Osteoblast (primary cell): ENCODE measurements at regions not wholly inside any gene's neighbourhood (a gene's known extent, or its start where the extent isn't known, plus 50 kb on each side); places are given as distances from the start of the nearest gene placed in this dataset.

Experiments used
- DNase-seq: peaks from one replicate; pipeline ENCODE4 v3.0.0; 2011; ENCODE audit warnings: low spot score, mixed read lengths; ENCODE audit not compliant: insufficient read length; ENCODE audit errors: missing footprints
- H2AFZ ChIP-seq: 2 replicates; pipeline ENCODE4 v1.6.0; 2011; ENCODE audit warnings: mild to moderate bottlenecking, low read length
- H3K27ac ChIP-seq: 2 replicates; pipeline ENCODE4 v1.5.1; 2011; ENCODE audit warnings: mild to moderate bottlenecking, low read depth, low read length, moderate library complexity
- H3K27me3 ChIP-seq: 2 replicates; pipeline ENCODE4 v1.6.0; 2012; ENCODE audit warnings: mild to moderate bottlenecking, control low read depth, inconsistent platforms, low read length, moderate library complexity; ENCODE audit not compliant: insufficient read depth
- H3K36me3 ChIP-seq: 2 replicates; pipeline ENCODE4 v1.5.1; 2011; ENCODE audit warnings: mild to moderate bottlenecking, low read length, control low read depth, moderate library complexity; ENCODE audit not compliant: insufficient read depth
- H3K4me1 ChIP-seq: 2 replicates; pipeline ENCODE4 v1.5.1; 2011; ENCODE audit warnings: mild to moderate bottlenecking, low read length, control low read depth, moderate library complexity; ENCODE audit not compliant: insufficient read depth
- H3K4me2 ChIP-seq: 2 replicates; pipeline ENCODE4 v1.6.0; 2011; ENCODE audit warnings: mild to moderate bottlenecking, low read length; ENCODE audit not compliant: insufficient read depth
- H3K4me3 ChIP-seq: fragments of 200-600 bp; sonication (generic); 3 replicates; pipeline ENCODE4 v1.5.1; 2012; ENCODE audit warnings: mild to moderate bottlenecking, low read length, inconsistent platforms; ENCODE audit not compliant: insufficient read depth
- H3K79me2 ChIP-seq: 2 replicates; pipeline ENCODE4 v1.6.0; 2012; ENCODE audit warnings: mild to moderate bottlenecking, low read length, control low read depth, inconsistent platforms; ENCODE audit not compliant: insufficient read depth
- H3K9me3 ChIP-seq: 2 replicates; pipeline ENCODE4 v1.5.1; 2011; ENCODE audit warnings: low read depth, low read length, control low read depth
- H4K20me1 ChIP-seq: 2 replicates; pipeline ENCODE4 v1.6.0; 2012; ENCODE audit warnings: mild to moderate bottlenecking, low read length, control low read depth; ENCODE audit not compliant: insufficient read depth
- TF ChIP-seq, protein P1 (sequence below): IDR thresholded peaks from 2 replicates; pipeline ENCODE4 v1.5.1; 2011; ENCODE audit warnings: mild to moderate bottlenecking, low read depth, low read length, moderate library complexity; ENCODE audit errors: extremely low read depth

DNA sequence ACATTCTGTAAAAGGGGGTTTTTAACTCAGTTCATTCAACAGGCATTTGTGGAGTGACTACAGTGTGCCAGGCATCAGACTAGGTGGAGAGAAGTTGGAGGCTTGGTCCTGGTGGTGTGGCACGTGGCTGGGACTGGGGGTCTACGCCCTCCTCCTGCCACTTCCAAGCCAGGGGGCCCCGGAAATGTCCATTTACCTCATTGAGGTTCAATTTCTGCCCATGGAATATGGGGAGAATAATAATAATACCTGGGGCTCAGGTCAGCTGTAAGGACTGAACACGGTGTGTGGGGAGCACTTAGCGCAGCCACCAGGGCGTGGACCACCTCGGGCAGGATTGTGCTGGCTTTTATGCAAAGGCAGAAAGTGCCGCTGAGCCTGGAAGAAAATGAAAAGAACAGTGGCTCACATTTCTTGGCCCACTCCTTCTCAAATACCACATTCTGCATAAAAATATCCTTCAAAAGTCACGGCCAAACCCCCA lies 229.4 kb downstream of the ANKRD60 start:
- Histone ChIP-seq H3K36me3 (no peaks in the 10 kb centered on the region), H3K4me2 (peak overlapping the region; percentile 43), H3K4me3 (no peak overlapping the region), H3K79me2 (no peaks in the 10 kb centered on the region), H3K9me3 (no peaks in the 10 kb centered on the region), H3K27me3 (no peaks in the 10 kb centered on the region), H3K27ac (no peak overlapping the region), H2AFZ (peak overlapping the region; percentile 54), H4K20me1 (no peaks in the 10 kb centered on the region), H3K4me1 (peaks cover 18% of the 10 kb centered on the region)
- DNase-seq: no peak
- TF ChIP-seq, protein P1, sequence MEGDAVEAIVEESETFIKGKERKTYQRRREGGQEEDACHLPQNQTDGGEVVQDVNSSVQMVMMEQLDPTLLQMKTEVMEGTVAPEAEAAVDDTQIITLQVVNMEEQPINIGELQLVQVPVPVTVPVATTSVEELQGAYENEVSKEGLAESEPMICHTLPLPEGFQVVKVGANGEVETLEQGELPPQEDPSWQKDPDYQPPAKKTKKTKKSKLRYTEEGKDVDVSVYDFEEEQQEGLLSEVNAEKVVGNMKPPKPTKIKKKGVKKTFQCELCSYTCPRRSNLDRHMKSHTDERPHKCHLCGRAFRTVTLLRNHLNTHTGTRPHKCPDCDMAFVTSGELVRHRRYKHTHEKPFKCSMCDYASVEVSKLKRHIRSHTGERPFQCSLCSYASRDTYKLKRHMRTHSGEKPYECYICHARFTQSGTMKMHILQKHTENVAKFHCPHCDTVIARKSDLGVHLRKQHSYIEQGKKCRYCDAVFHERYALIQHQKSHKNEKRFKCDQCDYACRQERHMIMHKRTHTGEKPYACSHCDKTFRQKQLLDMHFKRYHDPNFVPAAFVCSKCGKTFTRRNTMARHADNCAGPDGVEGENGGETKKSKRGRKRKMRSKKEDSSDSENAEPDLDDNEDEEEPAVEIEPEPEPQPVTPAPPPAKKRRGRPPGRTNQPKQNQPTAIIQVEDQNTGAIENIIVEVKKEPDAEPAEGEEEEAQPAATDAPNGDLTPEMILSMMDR: no peak

DNA sequence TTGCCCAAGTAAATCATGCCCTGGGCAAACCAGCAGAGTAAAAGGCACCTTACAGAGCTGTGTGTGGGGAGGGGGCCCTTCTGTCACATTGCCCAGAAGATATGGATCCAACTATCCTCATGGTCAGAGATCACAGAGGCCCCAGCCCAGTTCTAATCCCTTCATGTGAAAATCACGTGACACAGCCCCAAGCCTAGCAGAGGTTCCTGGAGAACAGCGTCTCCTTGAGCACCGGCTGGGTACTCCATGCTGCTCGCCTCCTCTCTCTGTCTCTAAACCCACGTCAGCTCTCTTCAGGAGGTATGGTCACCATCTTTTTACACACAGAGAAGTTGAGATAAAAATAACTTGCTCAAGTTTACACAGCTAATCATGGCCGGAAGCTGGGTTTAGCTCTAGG lies 230.2 kb downstream of the ANKRD60 start:
- Histone ChIP-seq H3K27ac (no peak overlapping the region), H4K20me1 (no peaks in the 10 kb centered on the region), H3K36me3 (no peaks in the 10 kb centered on the region), H3K4me2 (no peak overlapping the region), H3K4me1 (peaks cover 18% of the 10 kb centered on the region), H3K79me2 (no peaks in the 10 kb centered on the region), H3K27me3 (no peaks in the 10 kb centered on the region), H2AFZ (no peak overlapping the region), H3K4me3 (no peak overlapping the region), H3K9me3 (no peaks in the 10 kb centered on the region)
- TF ChIP-seq, protein P1: no peak
- DNase-seq: no peak

DNA sequence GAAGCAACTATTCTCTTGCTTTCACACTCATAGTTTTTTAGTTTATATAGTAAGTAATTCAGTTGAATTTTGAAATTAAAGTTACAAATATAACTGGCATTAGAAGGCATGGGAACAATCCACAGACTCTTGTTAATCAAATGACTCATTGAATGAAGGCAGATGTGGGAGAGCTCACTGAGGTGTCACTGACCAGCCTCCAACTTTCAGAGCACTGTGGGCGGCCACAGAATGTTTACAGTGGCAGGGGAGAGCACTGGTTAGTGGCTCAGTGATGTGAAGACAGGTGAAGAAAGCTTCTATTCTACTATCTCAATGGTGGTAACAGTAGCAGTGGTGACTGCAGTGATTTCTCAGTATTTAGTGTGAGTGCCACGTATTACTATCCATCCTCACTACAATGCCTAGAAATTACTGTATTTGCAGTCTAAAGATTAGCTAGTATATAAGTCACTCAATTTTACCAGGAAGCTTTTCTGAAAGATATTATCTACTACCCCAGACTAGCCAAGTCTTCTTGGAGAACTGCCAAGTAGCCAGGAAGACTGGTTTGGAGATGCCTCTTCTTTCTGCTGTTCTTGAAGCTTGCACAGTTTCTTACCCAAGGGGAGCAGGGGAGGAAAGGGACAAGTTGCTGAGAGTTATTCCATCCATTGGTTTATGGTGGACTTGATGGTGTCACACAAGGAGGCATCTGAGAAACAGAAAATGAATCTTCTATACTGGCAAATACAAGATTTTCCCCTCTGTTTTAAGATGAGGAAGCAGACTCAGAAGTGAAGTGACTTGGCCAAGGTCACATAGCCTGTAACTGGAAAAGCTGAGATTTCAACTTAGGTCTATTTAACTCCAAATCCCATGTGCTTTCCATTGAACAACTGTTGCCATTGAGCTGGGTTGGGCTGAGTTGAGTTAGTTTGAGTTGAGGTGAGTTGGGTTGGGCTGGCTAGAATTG lies 231.2 kb downstream of the ANKRD60 start:
- H3K4me1 ChIP-seq: peaks cover 19% of the 10 kb centered on the region
- no peaks in the 10 kb centered on the region for H4K20me1 ChIP-seq
- H3K79me2 ChIP-seq: no peaks in the 10 kb centered on the region
- H3K36me3 ChIP-seq: no peaks in the 10 kb centered on the region
- H3K27ac ChIP-seq: peak overlapping the region; percentile 44
- TF ChIP-seq, protein P1: no peak
- H3K4me3 ChIP-seq: no peak overlapping the region
- no peaks in the 10 kb centered on the region for H3K27me3 ChIP-seq
- H3K4me2 ChIP-seq: no peak overlapping the region
- H2AFZ ChIP-seq: no peak overlapping the region
- DNase-seq: peak; percentile 89
- H3K9me3 ChIP-seq: no peaks in the 10 kb centered on the region

DNA sequence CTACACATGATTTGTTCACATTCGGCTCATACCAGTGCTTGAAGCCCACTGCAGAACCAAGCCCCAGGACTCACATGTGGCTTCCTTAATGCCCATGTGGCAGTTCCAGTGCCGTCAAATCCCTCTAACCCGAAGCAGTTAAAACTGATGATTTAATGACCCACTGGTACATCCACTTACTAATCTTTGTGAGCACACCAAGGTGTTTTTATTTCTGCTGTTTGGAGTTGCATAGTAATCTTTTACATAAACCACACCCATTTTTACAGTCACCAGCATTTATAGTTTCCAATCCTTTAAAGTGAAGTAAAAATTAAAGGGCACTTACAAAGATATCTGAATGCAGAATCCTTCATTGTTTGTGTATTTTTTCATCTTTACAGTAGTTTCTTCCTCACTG lies 232.0 kb downstream of the ANKRD60 start:
- Histone ChIP-seq H3K27me3 (no peaks in the 10 kb centered on the region), H3K27ac (peak overlapping the region; percentile 44), H4K20me1 (no peaks in the 10 kb centered on the region), H3K4me2 (no peak overlapping the region), H3K79me2 (no peaks in the 10 kb centered on the region), H3K4me3 (no peak overlapping the region), H3K4me1 (peaks cover 27% of the 10 kb centered on the region), H3K9me3 (no peaks in the 10 kb centered on the region), H2AFZ (no peak overlapping the region), H3K36me3 (no peaks in the 10 kb centered on the region)
- no peak for DNase-seq
- TF ChIP-seq, protein P1: no peak
